ENCODE measurements at regions not wholly inside any gene's neighbourhood (a gene's known extent, or its start where the extent isn't known, plus 50 kb on each side); places are given as distances from the start of the nearest gene placed in this dataset.
"Not testable (repeated sequence)": the region's sequence is repeated elsewhere in the genome, so short reads cannot be mapped to it uniquely, and the experiment has no call there.

GRCh38 chr2:166773308-166773949 is 114.9 kb upstream of the XIRP2 start:
- peak overlapping the region; percentile 30 for H3K4me3 ChIP-seq (ENCODE audit: low read length)
- peak overlapping the region; percentile 46 for H3K27ac ChIP-seq (ENCODE audit: low read length)
- no peaks in the 10 kb centered on the region for H3K36me3 ChIP-seq (ENCODE audit: control insufficient read depth, low read depth, low read length)
- no peaks in the 10 kb centered on the region for H3K27me3 ChIP-seq (ENCODE audit: control insufficient read depth, insufficient read depth, low read length)
- H3K9ac ChIP-seq (ENCODE audit: low read length), result no peak overlapping the region
- H3K4me1 ChIP-seq (ENCODE audit: control insufficient read depth, low read depth, low read length), result peaks cover 36% of the 10 kb centered on the region
- H3K9me3 ChIP-seq (ENCODE audit: control insufficient read depth, low read depth, low read length), result peaks cover 7% of the 10 kb centered on the region

DNA sequence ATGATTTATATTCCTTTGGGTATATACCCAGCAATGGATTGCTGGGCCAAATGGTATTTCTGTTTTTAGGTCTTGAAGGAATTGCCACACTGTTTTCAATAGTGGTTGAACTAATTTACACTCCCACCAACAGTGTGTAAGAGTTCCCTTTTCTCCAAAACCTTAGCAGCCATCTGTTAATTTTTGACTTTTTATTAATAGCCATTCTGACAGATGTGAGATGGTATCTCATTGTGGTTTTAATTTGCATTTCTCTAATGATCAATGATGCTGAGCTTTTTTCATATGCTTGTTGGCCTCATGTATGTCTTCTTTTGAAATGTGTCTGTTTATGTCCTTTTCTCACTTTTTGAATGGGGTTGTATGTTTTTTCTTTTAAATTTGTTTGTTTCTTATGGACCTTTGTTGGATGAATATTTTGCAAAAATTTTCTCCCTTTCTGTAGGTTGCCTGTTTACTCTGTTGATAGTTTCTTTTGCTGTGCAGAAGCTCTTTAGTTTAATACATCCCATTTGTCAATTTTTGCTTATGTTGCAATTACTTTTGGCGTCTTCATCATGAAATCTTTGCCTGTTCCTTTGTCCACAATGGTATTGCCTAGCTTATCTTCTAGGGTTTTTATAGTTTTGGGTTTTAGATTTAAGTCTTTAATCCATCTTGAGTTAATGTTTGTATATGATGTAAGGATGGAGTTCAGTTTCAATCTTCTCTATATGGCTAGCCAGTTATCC is 119.7 kb upstream of the XIRP2 start:
- H3K9ac ChIP-seq (ENCODE audit: low read length), result no peak overlapping the region
- H3K4me3 ChIP-seq (ENCODE audit: low read length), result no peak overlapping the region
- no peaks in the 10 kb centered on the region for H3K36me3 ChIP-seq (ENCODE audit: control insufficient read depth, low read depth, low read length)
- H3K9me3 ChIP-seq (ENCODE audit: control insufficient read depth, low read depth, low read length), result peaks cover 7% of the 10 kb centered on the region
- no peaks in the 10 kb centered on the region for H3K27me3 ChIP-seq (ENCODE audit: control insufficient read depth, insufficient read depth, low read length)
- H3K27ac ChIP-seq (ENCODE audit: low read length), result no peak overlapping the region
- H3K4me1 ChIP-seq (ENCODE audit: control insufficient read depth, low read depth, low read length), result peaks cover 43% of the 10 kb centered on the region

DNA sequence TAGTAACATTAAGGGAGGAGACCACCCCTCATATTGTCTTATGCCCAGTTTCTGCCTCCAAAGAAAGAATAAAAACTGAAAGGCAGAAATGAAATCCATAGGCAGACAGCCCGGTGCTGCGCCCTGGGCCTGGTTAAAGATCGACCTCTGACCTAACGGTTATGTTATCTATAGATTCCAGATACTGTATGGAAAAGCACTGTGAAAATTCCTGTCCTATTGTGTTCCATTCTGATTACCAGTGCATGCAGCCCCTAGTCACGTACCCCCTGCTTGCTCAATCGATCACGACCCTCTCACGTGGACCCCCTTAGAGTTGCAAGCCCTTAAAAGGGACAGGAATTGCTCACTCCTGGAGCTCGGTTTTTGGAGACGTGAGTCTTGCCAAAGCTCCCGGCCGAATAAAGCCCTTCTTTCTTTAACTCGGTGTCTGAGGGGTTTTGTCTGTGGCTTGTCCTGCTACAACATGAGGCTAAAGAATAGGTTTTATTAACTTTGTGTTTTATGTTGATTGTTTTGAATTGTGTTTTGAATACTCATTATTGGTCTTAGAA is 121.4 kb upstream of the XIRP2 start:
- H3K4me3 ChIP-seq (ENCODE audit: low read length); H3K9ac ChIP-seq (ENCODE audit: low read length); H3K27ac ChIP-seq (ENCODE audit: low read length); H3K27me3 ChIP-seq (ENCODE audit: control insufficient read depth, insufficient read depth, low read length); H3K36me3 ChIP-seq (ENCODE audit: control insufficient read depth, low read depth, low read length); H3K9me3 ChIP-seq (ENCODE audit: control insufficient read depth, low read depth, low read length): not testable (repeated sequence)
- H3K4me1 ChIP-seq (ENCODE audit: control insufficient read depth, low read depth, low read length), result peaks cover 26% of the 10 kb centered on the region

DNA sequence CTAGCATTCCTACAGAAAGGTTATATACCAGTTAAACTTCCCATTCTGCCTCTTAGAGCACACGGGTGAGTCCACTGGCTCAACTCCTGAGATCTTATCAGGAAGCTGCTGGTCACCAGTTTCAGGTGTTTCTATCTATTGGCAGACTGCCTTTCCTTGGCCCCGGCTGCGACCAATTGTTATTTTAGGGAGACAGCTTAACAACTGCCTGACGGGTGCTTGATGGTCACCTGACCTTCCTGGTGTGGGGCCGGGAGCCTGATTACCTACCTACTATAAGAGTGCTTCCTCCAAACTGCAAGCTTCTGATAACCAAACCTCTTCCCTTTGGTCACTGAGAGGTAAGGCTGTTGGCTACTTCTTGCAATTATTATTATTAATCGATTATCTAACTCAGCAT is 122.1 kb upstream of the XIRP2 start:
- Histone ChIP-seq H3K9ac (ENCODE audit: low read length) (no peak overlapping the region), H3K27me3 (ENCODE audit: control insufficient read depth, insufficient read depth, low read length) (no peaks in the 10 kb centered on the region), H3K36me3 (ENCODE audit: control insufficient read depth, low read depth, low read length) (no peaks in the 10 kb centered on the region), H3K4me1 (ENCODE audit: control insufficient read depth, low read depth, low read length) (peaks cover 24% of the 10 kb centered on the region), H3K27ac (ENCODE audit: low read length) (no peak overlapping the region), H3K4me3 (ENCODE audit: low read length) (no peak overlapping the region), H3K9me3 (ENCODE audit: control insufficient read depth, low read depth, low read length) (peaks cover 7% of the 10 kb centered on the region)

DNA sequence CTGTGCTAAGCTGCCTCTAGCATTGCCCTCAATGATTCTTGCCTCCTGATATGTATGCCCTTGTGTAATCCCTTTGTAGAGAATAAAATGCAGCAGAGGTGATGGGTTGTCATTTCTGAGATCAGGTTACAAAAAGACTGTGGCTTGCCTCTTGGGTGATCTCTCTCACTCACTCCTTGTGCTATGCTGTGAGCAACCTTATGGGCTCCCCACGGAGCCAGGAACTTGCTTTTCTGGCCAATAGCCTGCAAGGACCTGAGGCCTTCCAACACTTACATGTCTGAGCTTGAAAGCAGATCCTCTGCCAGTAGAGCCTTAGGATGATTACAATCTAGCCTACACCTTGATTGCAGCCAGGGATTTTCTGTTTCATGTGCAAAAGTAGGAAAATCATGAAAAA is 123.1 kb upstream of the XIRP2 start:
- H3K27ac ChIP-seq (ENCODE audit: low read length), result no peak overlapping the region
- H3K27me3 ChIP-seq (ENCODE audit: control insufficient read depth, insufficient read depth, low read length), result no peaks in the 10 kb centered on the region
- peaks cover 24% of the 10 kb centered on the region for H3K4me1 ChIP-seq (ENCODE audit: control insufficient read depth, low read depth, low read length)
- peaks cover 7% of the 10 kb centered on the region for H3K9me3 ChIP-seq (ENCODE audit: control insufficient read depth, low read depth, low read length)
- H3K36me3 ChIP-seq (ENCODE audit: control insufficient read depth, low read depth, low read length), result no peaks in the 10 kb centered on the region
- H3K9ac ChIP-seq (ENCODE audit: low read length), result no peak overlapping the region
- no peak overlapping the region for H3K4me3 ChIP-seq (ENCODE audit: low read length)

DNA sequence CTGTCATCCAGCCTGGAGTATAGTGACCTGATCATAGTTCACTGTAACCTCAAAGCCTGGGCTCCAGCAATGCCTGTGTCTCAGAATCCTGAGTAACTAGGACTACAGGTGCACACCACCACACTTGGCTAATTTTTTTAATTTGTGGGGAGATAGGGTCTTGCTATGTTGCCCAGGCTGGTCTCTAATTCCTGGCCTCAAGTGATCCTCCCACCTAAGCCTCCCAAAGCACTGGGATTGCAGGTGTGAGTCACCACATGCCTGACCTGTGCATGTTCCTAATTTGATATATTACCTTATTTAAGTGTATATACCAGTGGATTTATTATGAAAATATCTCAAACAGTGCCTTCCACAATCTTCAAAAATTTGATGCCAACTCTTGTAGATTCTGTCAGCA is 123.6 kb upstream of the XIRP2 start:
- peaks cover 7% of the 10 kb centered on the region for H3K9me3 ChIP-seq (ENCODE audit: control insufficient read depth, low read depth, low read length)
- H3K27ac ChIP-seq (ENCODE audit: low read length), result no peak overlapping the region
- H3K9ac ChIP-seq (ENCODE audit: low read length), result no peak overlapping the region
- no peaks in the 10 kb centered on the region for H3K27me3 ChIP-seq (ENCODE audit: control insufficient read depth, insufficient read depth, low read length)
- H3K4me1 ChIP-seq (ENCODE audit: control insufficient read depth, low read depth, low read length), result peaks cover 24% of the 10 kb centered on the region
- H3K36me3 ChIP-seq (ENCODE audit: control insufficient read depth, low read depth, low read length), result no peaks in the 10 kb centered on the region
- H3K4me3 ChIP-seq (ENCODE audit: low read length), result no peak overlapping the region

DNA sequence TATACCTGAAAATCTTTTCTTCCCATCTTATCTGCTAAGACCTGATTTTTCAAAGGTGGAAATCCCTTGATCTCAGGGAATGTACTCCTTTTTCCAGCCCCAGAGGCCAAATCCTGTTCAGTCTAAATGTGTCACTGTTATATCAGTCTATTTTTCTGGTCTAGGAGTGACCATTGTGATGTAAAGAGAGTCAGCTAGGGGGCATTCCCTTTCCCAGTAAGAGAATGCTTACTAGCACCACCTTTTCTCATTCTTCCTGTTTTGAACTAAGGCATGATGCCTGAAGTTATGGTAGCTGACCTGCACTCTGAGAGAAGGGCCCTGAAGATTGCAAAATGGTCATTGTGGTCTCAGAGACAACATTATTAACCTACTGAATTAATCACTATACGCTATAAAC is 124.1 kb upstream of the XIRP2 start:
- H3K36me3 ChIP-seq (ENCODE audit: control insufficient read depth, low read depth, low read length), result no peaks in the 10 kb centered on the region
- no peak overlapping the region for H3K4me3 ChIP-seq (ENCODE audit: low read length)
- no peak overlapping the region for H3K27ac ChIP-seq (ENCODE audit: low read length)
- peaks cover 24% of the 10 kb centered on the region for H3K4me1 ChIP-seq (ENCODE audit: control insufficient read depth, low read depth, low read length)
- no peaks in the 10 kb centered on the region for H3K27me3 ChIP-seq (ENCODE audit: control insufficient read depth, insufficient read depth, low read length)
- no peak overlapping the region for H3K9ac ChIP-seq (ENCODE audit: low read length)
- peaks cover 5% of the 10 kb centered on the region for H3K9me3 ChIP-seq (ENCODE audit: control insufficient read depth, low read depth, low read length)

DNA sequence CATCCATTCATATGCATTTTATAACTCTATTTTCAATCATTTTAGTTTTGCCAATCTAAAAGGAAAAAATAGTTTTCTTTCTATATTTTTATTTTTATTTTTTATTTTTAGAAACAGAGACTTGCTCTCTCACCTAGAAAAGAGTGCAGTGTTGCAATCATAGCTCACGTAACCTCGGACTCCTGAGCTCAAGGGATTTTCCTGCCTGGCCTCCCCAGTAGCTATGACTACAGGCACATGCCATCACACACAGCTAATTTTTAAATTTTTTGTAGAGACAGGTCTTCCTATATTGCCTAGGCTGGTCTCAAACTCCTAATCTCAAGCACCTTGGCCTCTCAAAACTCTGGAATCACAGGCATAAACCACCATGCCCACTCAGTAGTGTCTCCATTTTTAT is 125.5 kb upstream of the XIRP2 start:
- Histone ChIP-seq H3K27me3 (ENCODE audit: control insufficient read depth, insufficient read depth, low read length) (no peaks in the 10 kb centered on the region), H3K9me3 (ENCODE audit: control insufficient read depth, low read depth, low read length) (no peaks in the 10 kb centered on the region), H3K4me1 (ENCODE audit: control insufficient read depth, low read depth, low read length) (peaks cover 24% of the 10 kb centered on the region), H3K27ac (ENCODE audit: low read length) (no peak overlapping the region), H3K4me3 (ENCODE audit: low read length) (no peak overlapping the region), H3K36me3 (ENCODE audit: control insufficient read depth, low read depth, low read length) (no peaks in the 10 kb centered on the region), H3K9ac (ENCODE audit: low read length) (no peak overlapping the region)

- H3K27ac ChIP-seq (ENCODE audit: low read length), result no peak overlapping the region
- no peaks in the 10 kb centered on the region for H3K36me3 ChIP-seq (ENCODE audit: control insufficient read depth, low read depth, low read length)
- no peak overlapping the region for H3K4me3 ChIP-seq (ENCODE audit: low read length)
These were observed 129.3 kb upstream of the XIRP2 start for GRCh38 chr2:166758956-166759355.

DNA sequence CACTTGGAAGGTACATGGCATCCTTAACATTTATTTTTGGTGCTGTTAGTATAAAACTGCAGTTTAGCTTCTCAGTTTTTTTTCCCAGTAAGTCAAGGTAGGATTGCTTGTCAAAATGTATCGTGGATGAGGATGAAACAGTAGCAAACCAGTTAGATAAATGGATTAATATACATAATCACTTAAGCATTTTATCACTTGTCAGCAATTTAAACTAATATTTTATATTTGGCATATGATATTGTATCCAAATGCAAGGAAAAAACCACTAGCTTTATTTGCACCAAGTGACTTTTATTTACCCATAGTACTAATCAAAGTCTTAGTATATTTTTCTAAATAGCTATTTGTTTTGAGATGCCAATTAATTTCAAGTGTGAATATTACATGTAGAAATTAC is 137.7 kb upstream of the XIRP2 start:
- H3K27me3 ChIP-seq (ENCODE audit: control insufficient read depth, insufficient read depth, low read length), result no peaks in the 10 kb centered on the region
- no peaks in the 10 kb centered on the region for H3K9me3 ChIP-seq (ENCODE audit: control insufficient read depth, low read depth, low read length)
- H3K9ac ChIP-seq (ENCODE audit: low read length), result no peak overlapping the region
- H3K4me1 ChIP-seq (ENCODE audit: control insufficient read depth, low read depth, low read length), result no peaks in the 10 kb centered on the region
- no peaks in the 10 kb centered on the region for H3K36me3 ChIP-seq (ENCODE audit: control insufficient read depth, low read depth, low read length)
- H3K4me3 ChIP-seq (ENCODE audit: low read length), result no peak overlapping the region
- H3K27ac ChIP-seq (ENCODE audit: low read length), result no peak overlapping the region

More at GRCh38 chr2:166758956-166759355, 129.3 kb upstream of the XIRP2 start:
- no peaks in the 10 kb centered on the region for H3K9me3 ChIP-seq (ENCODE audit: control insufficient read depth, low read depth, low read length)
- no peaks in the 10 kb centered on the region for H3K27me3 ChIP-seq (ENCODE audit: control insufficient read depth, insufficient read depth, low read length)
- no peak overlapping the region for H3K9ac ChIP-seq (ENCODE audit: low read length)
- peaks cover 3% of the 10 kb centered on the region for H3K4me1 ChIP-seq (ENCODE audit: control insufficient read depth, low read depth, low read length)

GRCh38 chr2:166744117-166744516 is 144.2 kb upstream of the XIRP2 start:
- not testable (repeated sequence) for H3K27ac ChIP-seq (ENCODE audit: low read length); H3K27me3 ChIP-seq (ENCODE audit: control insufficient read depth, insufficient read depth, low read length); H3K9ac ChIP-seq (ENCODE audit: low read length); H3K36me3 ChIP-seq (ENCODE audit: control insufficient read depth, low read depth, low read length); H3K4me1 ChIP-seq (ENCODE audit: control insufficient read depth, low read depth, low read length); H3K4me3 ChIP-seq (ENCODE audit: low read length)
- peaks cover 21% of the 10 kb centered on the region for H3K9me3 ChIP-seq (ENCODE audit: control insufficient read depth, low read depth, low read length)

GRCh38 chr2:166743482-166743881 is 144.8 kb upstream of the XIRP2 start:
- H3K9me3 ChIP-seq (ENCODE audit: control insufficient read depth, low read depth, low read length), result peaks cover 21% of the 10 kb centered on the region
- H3K36me3 ChIP-seq (ENCODE audit: control insufficient read depth, low read depth, low read length); H3K27ac ChIP-seq (ENCODE audit: low read length); H3K9ac ChIP-seq (ENCODE audit: low read length); H3K4me1 ChIP-seq (ENCODE audit: control insufficient read depth, low read depth, low read length); H3K27me3 ChIP-seq (ENCODE audit: control insufficient read depth, insufficient read depth, low read length); H3K4me3 ChIP-seq (ENCODE audit: low read length): not testable (repeated sequence)
